ENCODE measurements at regions not wholly inside any gene's neighbourhood (a gene's known extent, or its start where the extent isn't known, plus 50 kb on each side); places are given as distances from the start of the nearest gene placed in this dataset.

DNA sequence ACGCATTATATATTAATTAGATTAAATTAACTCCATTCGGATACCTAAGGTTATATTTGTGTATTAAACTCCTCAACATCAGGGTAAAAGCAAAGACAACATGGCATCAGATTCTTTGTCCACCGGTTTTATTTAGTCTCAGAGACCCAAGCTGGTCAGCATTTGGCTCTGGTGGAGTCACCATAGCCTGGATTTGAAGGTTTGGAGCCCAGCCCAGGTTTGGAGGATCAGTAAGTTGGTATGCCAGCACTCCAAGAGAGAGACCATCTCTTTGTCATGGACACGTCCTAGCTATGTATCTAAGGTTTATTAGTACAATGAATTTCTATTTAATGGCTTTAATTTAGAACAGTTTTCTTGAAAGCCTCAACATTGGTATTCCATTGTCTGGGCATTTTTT is 328.4 kb upstream of the RBFOX1 start:
- intact Hi-C loops (cut with micrococcal nuclease), result no loop called here
- ChIA-PET POLR2A (no interaction called here), CTCF (no interaction called here), RAD21 (ENCODE audit: low non-redundant PET in 1 of 2, low total read pairs in 2 of 2, uncharacterized antibody in 2 of 2, unreplicated experiment in 2 of 2) (no interaction called here)
- H4K20me1 ChIP-seq (ENCODE audit: insufficient read depth), result no peaks in the 10 kb centered on the region
- no peak overlapping the region for H2AFZ ChIP-seq (ENCODE audit: low read depth, low read length, poor library complexity, severe bottlenecking)
- H3K4me3 ChIP-seq (replicated peaks in 1 of 2; ENCODE audit: low read depth in 1 of 2, low read length in 2 of 2), result no peak overlapping the region
- H3K36me3 ChIP-seq (ENCODE audit: control insufficient read depth in 1 of 2, insufficient read depth in 2 of 2, low read length in 2 of 2), result no peaks in the 10 kb centered on the region
- H3K9ac ChIP-seq (ENCODE audit: low read length), result no peak overlapping the region
- H3K9me2 ChIP-seq (ENCODE audit: insufficient read depth), result no peaks in the 10 kb centered on the region
- no peak for TF ChIP-seq RAD21 (IDR thresholded peaks at IDR 0.05; ENCODE audit: low read depth)
- TF ChIP-seq, protein P1, sequence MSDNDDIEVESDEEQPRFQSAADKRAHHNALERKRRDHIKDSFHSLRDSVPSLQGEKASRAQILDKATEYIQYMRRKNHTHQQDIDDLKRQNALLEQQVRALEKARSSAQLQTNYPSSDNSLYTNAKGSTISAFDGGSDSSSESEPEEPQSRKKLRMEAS (IDR thresholded peaks at IDR 0.05), result no peak
- TF ChIP-seq FOSL1 (IDR thresholded peaks at IDR 0.05; ENCODE audit: low read depth), result no peak
- TF ChIP-seq, protein P2, sequence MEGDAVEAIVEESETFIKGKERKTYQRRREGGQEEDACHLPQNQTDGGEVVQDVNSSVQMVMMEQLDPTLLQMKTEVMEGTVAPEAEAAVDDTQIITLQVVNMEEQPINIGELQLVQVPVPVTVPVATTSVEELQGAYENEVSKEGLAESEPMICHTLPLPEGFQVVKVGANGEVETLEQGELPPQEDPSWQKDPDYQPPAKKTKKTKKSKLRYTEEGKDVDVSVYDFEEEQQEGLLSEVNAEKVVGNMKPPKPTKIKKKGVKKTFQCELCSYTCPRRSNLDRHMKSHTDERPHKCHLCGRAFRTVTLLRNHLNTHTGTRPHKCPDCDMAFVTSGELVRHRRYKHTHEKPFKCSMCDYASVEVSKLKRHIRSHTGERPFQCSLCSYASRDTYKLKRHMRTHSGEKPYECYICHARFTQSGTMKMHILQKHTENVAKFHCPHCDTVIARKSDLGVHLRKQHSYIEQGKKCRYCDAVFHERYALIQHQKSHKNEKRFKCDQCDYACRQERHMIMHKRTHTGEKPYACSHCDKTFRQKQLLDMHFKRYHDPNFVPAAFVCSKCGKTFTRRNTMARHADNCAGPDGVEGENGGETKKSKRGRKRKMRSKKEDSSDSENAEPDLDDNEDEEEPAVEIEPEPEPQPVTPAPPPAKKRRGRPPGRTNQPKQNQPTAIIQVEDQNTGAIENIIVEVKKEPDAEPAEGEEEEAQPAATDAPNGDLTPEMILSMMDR (IDR thresholded peaks at IDR 0.05 in 2 of 3, conservative IDR thresholded peaks at IDR 0.05 in 1 of 3; ENCODE audit: borderline replicate concordance in 1 of 3, insufficient read depth in 1 of 3, low read depth in 2 of 3, low read length in 2 of 3), result no peak
- TF ChIP-seq ZNF274 (IDR thresholded peaks at IDR 0.05; ENCODE audit: low read depth, low read length), result no peak
- no peak for TF ChIP-seq ZFX (IDR thresholded peaks at IDR 0.05)
- no peaks in the 10 kb centered on the region for H3K9me3 ChIP-seq (ENCODE audit: control insufficient read depth in 1 of 2, insufficient read depth in 1 of 2, low read depth in 1 of 2, low read length in 2 of 2)
- no TSS peak for BruUV-seq (replicated peaks)
- H3K79me2 ChIP-seq (ENCODE audit: insufficient read depth, low read length), result no peaks in the 10 kb centered on the region
- H3K27ac ChIP-seq (ENCODE audit: low read depth, low read length), result no peak overlapping the region
- H3K27me3 ChIP-seq (ENCODE audit: insufficient read depth, low read length), result no peaks in the 10 kb centered on the region
- no peaks in the 10 kb centered on the region for H3K4me1 ChIP-seq (ENCODE audit: control insufficient read depth in 1 of 2, insufficient read depth in 2 of 2, low read length in 2 of 2)
- ATAC-seq (no peak), DNase-seq (ENCODE audit: low read depth, low spot score) (no peak)
- H3K4me2 ChIP-seq (ENCODE audit: low read length), result no peak overlapping the region

DNA sequence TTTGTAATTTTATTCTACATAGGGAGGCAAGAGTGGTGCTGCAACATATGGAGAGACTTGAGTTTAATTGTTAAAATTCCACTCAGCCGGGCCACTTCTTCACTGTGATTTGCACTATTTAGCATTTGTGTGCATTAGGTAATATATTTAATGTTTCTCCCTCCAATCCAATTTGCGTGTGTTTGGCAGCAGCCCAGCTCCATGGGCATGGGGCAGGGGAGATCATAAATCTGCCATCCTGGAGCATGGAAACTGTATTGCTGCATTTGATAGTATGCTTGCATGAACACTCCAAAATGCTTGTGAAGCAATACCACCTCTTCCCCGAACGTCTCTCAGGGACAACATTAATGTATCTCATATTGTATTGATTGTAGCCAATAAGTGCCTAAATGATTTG is 339.1 kb upstream of the RBFOX1 start:
- RAD21 ChIA-PET (ENCODE audit: low non-redundant PET in 1 of 2, low total read pairs in 2 of 2, uncharacterized antibody in 2 of 2, unreplicated experiment in 2 of 2), result no interaction called here
- TF ChIP-seq, protein P1 (IDR thresholded peaks at IDR 0.05), result no peak
- no peak for TF ChIP-seq ELF1 (IDR thresholded peaks at IDR 0.05; ENCODE audit: borderline replicate concordance, low read depth)
- TF ChIP-seq YY1 (IDR thresholded peaks at IDR 0.05; ENCODE audit: extremely low read depth, insufficient replicate concordance, low read depth, low read length), result no peak
- no peak for TF ChIP-seq SP1 (IDR thresholded peaks at IDR 0.05; ENCODE audit: low read depth)
- TF ChIP-seq EGR1 (IDR thresholded peaks at IDR 0.05; ENCODE audit: low read depth), result no peak
- no peak for TF ChIP-seq CEBPB (IDR thresholded peaks at IDR 0.05; ENCODE audit: low read depth)
- TF ChIP-seq CBX3 (IDR thresholded peaks at IDR 0.05; ENCODE audit: low read depth), result no peak
- no peak for TF ChIP-seq ZNF274 (IDR thresholded peaks at IDR 0.05; ENCODE audit: low read depth, low read length)
- TF ChIP-seq EZH2 (IDR thresholded peaks at IDR 0.05), result no peak

More for the DNA sequence above, 339.1 kb upstream of the RBFOX1 start:
- Histone ChIP-seq H3K36me3 (ENCODE audit: control insufficient read depth in 1 of 2, insufficient read depth in 2 of 2, low read length in 2 of 2) (no peaks in the 10 kb centered on the region), H2AFZ (ENCODE audit: low read depth, low read length, poor library complexity, severe bottlenecking) (no peak overlapping the region), H3K27me3 (ENCODE audit: insufficient read depth, low read length) (no peaks in the 10 kb centered on the region), H3K79me2 (ENCODE audit: insufficient read depth, low read length) (no peaks in the 10 kb centered on the region), H4K20me1 (ENCODE audit: insufficient read depth) (no peaks in the 10 kb centered on the region), H3K4me1 (ENCODE audit: control insufficient read depth in 1 of 2, insufficient read depth in 2 of 2, low read length in 2 of 2) (no peaks in the 10 kb centered on the region), H3K9ac (ENCODE audit: low read length) (no peak overlapping the region), H3K4me2 (ENCODE audit: low read length) (no peak overlapping the region), H3K9me3 (ENCODE audit: control insufficient read depth in 1 of 2, insufficient read depth in 1 of 2, low read depth in 1 of 2, low read length in 2 of 2) (no peaks in the 10 kb centered on the region), H3K27ac (ENCODE audit: low read depth, low read length) (no peak overlapping the region), H3K9me2 (ENCODE audit: insufficient read depth) (no peaks in the 10 kb centered on the region), H3K4me3 (replicated peaks in 1 of 2; ENCODE audit: low read depth in 1 of 2, low read length in 2 of 2) (no peak overlapping the region)
- DNase-seq (ENCODE audit: low read depth, low spot score) (no peak), ATAC-seq (no peak)
- BruUV-seq (replicated peaks), result no TSS peak
- intact Hi-C loops (cut with micrococcal nuclease), result no loop called here
- ChIA-PET POLR2A (no interaction called here), CTCF (no interaction called here)
